ENCODE measurements at regions not wholly inside any gene's neighbourhood (a gene's known extent, or its start where the extent isn't known, plus 50 kb on each side); places are given as distances from the start of the nearest gene placed in this dataset.

DNA sequence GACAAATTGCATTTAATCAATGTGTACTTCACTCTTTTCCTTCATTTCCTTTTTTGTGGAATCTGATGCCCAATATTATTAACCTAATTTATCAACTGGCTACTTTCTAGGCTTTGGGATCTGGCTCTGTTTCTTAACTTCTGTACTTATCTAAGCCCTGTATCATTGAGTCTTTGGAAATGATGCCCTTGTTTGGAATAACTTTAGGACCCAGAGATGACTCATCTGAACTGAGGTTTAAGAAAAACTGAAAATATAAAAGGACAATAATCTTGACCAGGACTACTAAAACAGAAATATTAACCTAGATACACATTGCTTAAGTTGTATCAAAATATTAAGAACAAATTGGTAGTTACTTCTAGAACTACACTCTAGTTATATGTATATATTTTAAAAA, 600.8 kb downstream of the CPS1 start:
- TF ChIP-seq, protein P1, sequence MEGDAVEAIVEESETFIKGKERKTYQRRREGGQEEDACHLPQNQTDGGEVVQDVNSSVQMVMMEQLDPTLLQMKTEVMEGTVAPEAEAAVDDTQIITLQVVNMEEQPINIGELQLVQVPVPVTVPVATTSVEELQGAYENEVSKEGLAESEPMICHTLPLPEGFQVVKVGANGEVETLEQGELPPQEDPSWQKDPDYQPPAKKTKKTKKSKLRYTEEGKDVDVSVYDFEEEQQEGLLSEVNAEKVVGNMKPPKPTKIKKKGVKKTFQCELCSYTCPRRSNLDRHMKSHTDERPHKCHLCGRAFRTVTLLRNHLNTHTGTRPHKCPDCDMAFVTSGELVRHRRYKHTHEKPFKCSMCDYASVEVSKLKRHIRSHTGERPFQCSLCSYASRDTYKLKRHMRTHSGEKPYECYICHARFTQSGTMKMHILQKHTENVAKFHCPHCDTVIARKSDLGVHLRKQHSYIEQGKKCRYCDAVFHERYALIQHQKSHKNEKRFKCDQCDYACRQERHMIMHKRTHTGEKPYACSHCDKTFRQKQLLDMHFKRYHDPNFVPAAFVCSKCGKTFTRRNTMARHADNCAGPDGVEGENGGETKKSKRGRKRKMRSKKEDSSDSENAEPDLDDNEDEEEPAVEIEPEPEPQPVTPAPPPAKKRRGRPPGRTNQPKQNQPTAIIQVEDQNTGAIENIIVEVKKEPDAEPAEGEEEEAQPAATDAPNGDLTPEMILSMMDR (optimal IDR thresholded peaks at IDR 0.05 in 1 of 3, IDR thresholded peaks at IDR 0.05 in 1 of 3, conservative IDR thresholded peaks at IDR 0.05 in 1 of 3; ENCODE audit: extremely low read depth in 1 of 3, insufficient read depth in 2 of 3, low read length in 3 of 3) = no peak
- no peak for TF ChIP-seq EZH2 (IDR thresholded peaks at IDR 0.05; ENCODE audit: low read length)

All from keratinocyte (primary cell).